Left forelimb (tissue), 1 donor: ENCODE measurements at regions not wholly inside any gene's neighbourhood (a gene's known extent, or its start where the extent isn't known, plus 50 kb on each side); places are given as distances from the start of the nearest gene placed in this dataset.
"Not testable (repeated sequence)": the region's sequence is repeated elsewhere in the genome, so short reads cannot be mapped to it uniquely, and the experiment has no call there.

ENCODE experiments used
- DNase-seq: peaks from one replicate; pipeline ENCODE4 v3.0.0-alpha.2; 2018; ENCODE audit warnings: low spot score

DNA sequence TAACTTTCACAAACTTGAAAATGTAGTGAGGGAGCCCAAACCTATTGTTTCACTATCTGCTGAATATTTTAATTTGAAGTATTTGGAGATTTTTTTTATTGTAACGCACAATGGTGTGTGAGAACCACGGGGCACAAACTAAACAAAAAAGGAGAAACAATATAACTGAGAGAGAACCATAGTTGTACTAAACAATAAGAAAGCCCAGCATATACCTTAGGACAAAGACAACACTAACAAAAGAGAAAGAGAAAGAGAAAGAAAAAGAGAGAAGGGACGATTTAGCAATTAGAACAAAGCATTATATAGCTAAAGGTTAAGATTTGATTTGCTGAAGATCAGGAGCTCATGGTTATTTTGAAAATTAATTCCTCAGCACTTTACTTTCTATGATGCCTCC lies 906.0 kb upstream of the NXPH2 start:
- DNase-seq, result no peak

- no peak for DNase-seq
Measured at GRCh38 chr2:139685090-139685983, 905.1 kb upstream of the NXPH2 start.

DNA sequence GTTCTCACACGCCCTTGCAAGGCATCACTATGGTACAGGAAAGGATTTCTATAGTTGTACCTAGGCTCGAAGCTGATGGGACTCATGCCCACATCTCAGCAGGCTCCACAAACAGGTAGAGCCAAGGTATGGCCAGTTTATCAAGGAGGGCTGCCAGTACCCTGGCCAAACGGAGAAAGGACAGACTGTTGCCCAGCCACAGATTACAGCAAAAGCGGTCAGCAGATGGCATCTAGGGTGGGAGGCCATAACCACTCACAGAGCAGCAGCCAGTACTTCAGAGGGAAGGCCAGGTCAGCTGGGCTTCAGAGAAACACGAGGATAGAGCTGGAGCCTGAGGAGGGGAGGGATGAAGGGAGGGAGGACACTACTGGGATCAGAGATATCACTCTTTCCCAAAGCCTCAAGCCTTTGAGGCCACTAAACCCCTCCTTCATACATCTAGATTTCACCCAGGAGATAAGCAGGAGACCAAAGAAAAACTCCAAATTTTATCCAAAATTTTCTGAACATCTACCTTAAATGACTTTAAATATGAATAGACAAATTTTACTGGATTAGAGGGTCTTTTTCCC lies 904.2 kb upstream of the NXPH2 start:
- DNase-seq, result no peak

DNA sequence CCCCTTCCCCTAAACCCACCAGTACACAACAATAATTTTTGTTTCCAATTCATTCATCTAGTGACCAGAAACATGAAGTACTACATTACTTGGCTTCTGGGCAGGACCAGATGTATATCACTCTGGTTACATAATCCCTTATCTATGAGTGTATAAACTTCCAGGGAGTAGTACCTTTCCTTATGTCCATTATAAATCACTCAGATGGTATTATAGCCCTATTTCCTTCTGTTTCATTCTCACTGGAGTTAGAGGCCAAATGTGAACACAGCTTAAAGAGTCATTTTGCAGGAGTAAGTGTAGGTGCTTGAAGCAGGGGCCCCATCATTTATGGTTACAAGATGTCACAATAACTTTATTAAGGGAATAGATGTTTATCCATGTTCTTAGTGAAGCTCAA lies 894.4 kb upstream of the NXPH2 start:
- DNase-seq, result no peak

- DNase-seq, result not testable (repeated sequence)
Measured at GRCh38 chr2:139673447-139673846, 893.3 kb upstream of the NXPH2 start.

- DNase-seq, result no peak
Measured at GRCh38 chr2:139669675-139670074, 889.5 kb upstream of the NXPH2 start.

DNA sequence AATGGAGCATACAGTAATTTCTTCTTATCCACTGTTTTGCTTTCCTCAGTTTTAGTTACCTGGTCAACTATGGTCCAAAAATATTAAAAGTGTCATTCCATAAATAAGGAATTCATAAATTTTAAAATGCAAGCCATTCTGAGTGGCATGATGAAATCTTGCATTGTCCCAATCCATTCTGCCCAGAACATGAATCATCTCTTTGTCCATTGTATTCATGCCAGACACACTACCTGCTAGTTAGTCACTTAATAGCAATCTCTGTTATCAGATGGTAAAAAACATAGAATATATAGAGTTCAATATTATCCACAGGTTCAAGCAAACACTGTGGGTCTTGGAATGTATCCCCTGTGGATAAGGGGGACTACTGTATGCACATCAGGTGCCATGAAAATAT lies 872.2 kb upstream of the NXPH2 start:
- DNase-seq, result no peak

DNA sequence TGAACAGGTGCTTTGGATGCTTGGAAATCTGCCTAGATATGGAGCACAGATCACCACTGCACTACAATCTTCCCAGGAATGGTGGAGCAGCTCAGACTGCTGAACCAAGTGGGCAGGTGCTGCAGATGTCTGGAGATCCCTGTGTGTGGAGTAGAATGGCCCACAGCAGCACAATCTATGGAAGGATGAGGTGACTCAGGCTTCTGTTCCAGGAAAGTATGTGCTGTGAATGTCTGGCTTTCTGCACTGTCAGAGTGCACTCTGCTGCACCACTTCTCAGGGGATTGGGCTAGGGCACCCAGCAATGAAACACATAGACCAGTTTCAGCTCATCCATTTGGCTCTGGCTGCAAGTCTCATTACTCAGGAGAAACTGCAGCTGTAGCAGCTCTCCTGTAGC lies 865.4 kb upstream of the NXPH2 start:
- no peak for DNase-seq

DNA sequence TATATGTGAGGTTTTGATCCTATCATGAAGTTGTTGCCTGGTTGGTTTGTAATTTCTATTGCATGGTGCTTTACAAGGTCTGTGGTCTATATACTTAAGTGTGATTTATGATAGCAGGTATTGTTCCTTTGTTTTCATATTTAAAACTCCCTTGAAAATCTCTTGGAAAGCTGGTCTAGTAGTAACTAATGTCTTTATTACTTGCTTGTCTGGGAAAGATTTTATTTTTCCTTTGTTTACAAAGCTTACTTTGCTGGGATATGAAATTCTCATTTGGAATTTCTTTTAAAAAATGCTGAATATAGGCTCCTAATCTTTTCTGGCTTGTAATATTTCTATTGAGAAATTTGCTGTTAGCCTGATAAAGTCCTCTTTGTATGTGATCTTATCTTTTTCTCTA lies 862.9 kb upstream of the NXPH2 start:
- DNase-seq, result no peak

GRCh38 chr2:139631966-139632365 lies 851.8 kb upstream of the NXPH2 start:
- DNase-seq, result no peak

- DNase-seq, result no peak
Measured at GRCh38 chr2:139628931-139629330, 848.7 kb upstream of the NXPH2 start.

DNA sequence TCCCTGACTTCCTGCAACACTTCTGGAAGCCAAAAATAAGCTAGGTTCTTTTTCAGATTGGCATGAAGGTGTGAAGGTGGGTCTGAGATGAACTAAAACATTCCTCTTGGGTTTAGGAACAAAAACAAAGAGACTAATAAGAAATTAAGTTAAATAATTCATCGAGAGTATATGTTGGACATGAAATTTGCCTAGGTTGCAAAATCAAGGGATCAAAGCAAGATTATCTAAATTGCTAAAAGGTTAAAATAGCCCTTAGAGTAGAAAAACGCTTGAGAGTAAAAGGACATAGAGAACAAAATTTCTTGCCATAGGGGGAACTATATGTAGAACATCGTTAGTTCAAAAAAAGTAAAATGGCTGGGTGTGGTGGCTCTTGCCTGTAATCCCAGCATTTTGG lies 845.9 kb upstream of the NXPH2 start:
- DNase-seq, result no peak

- no peak for DNase-seq
Measured at GRCh38 chr2:139622691-139623090, 842.5 kb upstream of the NXPH2 start.

DNA sequence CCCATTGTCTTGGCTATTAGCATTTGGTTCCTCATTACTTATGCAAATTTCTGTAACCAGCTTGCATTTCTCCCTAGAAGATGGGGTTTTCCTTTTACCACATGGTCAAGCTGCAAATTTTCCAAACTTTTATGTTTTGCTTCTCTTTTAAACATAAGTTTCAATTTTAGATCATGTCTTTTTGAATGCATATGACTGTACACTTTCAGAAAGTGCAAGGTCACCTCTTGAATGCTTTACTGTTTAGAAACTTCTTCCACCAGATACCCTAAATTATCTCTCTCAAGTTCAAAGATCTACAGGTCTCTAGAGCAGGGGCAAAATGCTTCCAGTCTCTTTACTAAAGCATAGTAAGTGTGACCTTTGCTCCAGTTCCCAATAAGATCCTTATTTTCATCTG lies 837.6 kb upstream of the NXPH2 start:
- no peak for DNase-seq

- DNase-seq, result no peak
Measured at GRCh38 chr2:139613264-139613663, 833.1 kb upstream of the NXPH2 start.

DNA sequence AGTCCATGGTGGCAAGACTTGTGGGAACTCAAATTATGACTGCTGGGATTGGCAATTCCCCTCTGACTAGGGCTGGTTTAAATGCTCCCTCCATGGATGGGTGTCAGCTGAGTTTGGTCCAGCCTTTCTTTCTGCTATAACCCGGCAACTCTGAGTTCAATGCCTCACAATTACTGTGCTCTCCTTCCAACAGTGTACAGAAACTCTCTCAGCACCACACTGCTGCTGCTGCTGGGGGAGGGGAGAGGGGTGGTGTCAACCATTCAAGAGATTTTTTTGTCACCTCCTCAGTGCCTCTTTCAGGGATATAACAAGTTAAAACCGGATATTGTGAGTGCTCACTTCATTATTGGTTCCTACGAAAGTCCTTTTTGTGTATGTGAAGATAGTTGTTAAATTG lies 830.3 kb upstream of the NXPH2 start:
- DNase-seq, result no peak

DNA sequence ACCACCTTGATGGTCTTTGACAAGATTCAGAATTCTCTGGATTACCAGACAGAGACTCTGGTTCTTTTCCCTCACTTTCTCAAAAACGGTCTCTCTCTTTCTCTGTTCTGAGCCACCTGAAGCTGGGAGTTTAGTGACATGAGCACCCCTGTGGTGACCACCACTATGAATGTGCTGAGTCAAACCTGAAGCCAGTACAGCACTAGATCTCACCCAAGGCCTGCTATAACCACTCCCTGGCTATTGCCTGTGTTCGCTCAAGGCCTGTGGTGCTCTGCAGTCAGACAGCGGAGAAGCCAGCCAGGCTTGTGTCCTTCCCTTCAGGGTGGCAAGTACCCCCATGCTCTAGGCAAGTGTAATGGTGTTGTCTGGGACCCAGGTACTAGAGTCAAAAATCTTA lies 828.9 kb upstream of the NXPH2 start:
- no peak for DNase-seq

GRCh38 chr2:139605668-139606067 lies 825.5 kb upstream of the NXPH2 start:
- no peak for DNase-seq

GRCh38 chr2:139600166-139600565 lies 820.0 kb upstream of the NXPH2 start:
- DNase-seq, result no peak

DNA sequence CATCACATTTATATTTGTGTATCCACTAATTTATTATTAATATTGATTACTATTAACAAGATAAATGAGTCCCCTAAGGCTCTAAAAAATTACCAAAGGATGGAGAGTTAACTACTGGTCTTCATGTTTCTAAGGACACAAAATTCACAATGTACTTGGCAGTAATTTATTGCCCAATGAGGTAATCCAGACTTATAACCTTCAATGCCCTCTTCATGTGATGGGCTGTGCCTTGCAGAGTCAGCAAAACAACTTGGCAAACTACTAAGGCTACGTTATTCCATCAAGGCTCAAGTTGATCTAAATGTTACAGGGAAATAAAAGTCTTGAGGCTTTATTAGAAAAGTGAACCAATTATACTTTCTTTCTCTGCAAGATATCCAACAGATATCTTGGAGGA lies 804.9 kb upstream of the NXPH2 start:
- no peak for DNase-seq

DNA sequence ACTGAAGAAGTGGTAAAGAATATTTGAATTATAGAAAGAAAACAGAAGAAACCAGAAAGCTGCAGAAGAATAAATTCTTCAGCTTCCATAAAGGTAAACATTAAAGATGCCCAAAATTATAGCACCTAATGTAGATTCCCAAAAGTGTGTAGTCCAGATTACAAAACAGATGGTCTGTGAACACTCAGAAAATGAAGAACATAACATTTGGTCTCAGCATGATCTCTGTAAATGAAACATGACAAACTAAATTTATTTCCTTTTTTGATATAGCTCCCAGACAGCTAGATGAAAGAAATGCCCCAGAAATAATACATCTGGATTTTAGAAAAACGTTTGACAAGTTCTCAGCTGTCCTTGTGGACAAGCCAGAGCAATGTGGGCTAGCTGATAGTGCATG lies 794.2 kb upstream of the NXPH2 start:
- no peak for DNase-seq

DNA sequence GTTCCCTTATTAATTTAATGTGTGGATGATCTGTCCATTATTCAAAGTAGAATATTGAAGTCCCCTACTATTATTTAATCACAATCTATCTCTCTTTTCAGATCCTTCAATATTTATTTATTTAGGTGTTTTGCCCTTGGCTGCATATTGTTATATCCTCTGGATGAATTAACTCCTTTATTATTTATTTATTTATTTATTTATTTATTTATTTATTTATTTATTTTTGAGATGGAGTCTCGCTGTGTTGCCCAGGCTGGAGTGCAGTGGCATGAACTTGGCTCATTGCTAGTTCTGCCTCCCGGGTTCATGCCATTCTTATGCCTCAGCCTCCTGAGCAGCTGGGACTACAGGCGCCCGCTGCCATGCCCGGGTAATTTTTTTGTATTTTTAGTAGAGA lies 776.6 kb upstream of the NXPH2 start:
- no peak for DNase-seq

DNA sequence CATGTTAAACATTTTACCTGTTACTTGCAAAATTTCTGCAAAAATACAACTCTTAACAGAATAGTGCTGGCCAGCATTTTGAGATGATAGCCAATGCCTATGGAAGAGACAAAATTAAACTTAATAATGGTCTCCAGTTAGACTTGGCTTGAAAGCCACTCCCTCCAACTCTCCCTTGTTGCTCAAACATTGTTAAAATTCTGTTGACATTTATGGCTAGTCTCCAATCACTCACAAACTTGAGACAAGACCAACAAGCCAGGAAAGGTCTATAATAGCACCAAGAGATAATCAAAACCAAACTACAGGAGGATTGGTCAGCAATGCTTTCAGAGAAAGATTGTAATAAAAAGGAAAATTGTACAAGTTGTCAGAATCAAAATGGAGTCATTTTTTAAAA lies 770.7 kb upstream of the NXPH2 start:
- DNase-seq, result no peak

- no peak for DNase-seq
Measured at GRCh38 chr2:139550341-139550740, 770.2 kb upstream of the NXPH2 start.
